SK-N-SH (cell line): ENCODE measurements at regions not wholly inside any gene's neighbourhood (a gene's known extent, or its start where the extent isn't known, plus 50 kb on each side); places are given as distances from the start of the nearest gene placed in this dataset.

Experiments
- CTCF ChIA-PET: fragments of 300-600, 350-600 bp; formaldehyde crosslinking; extraction: SDS; loops from one replicate; lab custom pipeline; 2021; lab: Yijun Ruan, JAX
- POLR2A ChIA-PET: fragments of 350-600 bp; sonication (Branson Sonifier 250); formaldehyde crosslinking; extraction: SDS; loops from one replicate; lab custom pipeline; 2020; ENCODE audit warnings: antibody characterized with exemption, inconsistent platforms; lab: Yijun Ruan, JAX
- DNase-seq: peaks from one replicate; pipeline ENCODE4 v3.0.0; 2012
- H2AFZ ChIP-seq: fragments of 200-600 bp; sonication (generic); 2 replicates; pipeline ENCODE4 v1.8.1; 2016; ENCODE audit warnings: antibody characterized with exemption, mild to moderate bottlenecking, low read depth
- H3F3A ChIP-seq: fragments of 200-600 bp; sonication (generic); replicated peaks from 2 replicates; pipeline ENCODE3; 2016; ENCODE audit warnings: antibody characterized with exemption, mild to moderate bottlenecking; ENCODE audit not compliant: insufficient read depth
- H3K27ac ChIP-seq, 2 experiments: fragments of 200-500 bp in 1 of 2; fragments of 200-600 bp in 1 of 2; sonication (Bioruptor generic) in 1 of 2; sonication (generic), shearing (Covaris generic) in 1 of 2; 2 replicates each; pipeline versions ENCODE4 v1.5.1 to v1.6.1; 2014 to 2016; ENCODE audit warnings: low read depth in 2 of 2, inconsistent platforms in 1 of 2, low read length in 1 of 2, mild to moderate bottlenecking in 1 of 2, mixed read lengths in 1 of 2
- H3K27me3 ChIP-seq: fragments of 200-600 bp; sonication (generic), shearing (Covaris generic); 2 replicates; pipeline ENCODE4 v1.6.1; 2016; ENCODE audit warnings: mixed run types; ENCODE audit not compliant: insufficient read depth
- H3K36me3 ChIP-seq, 2 experiments: fragments of 200-500 bp in 1 of 2; fragments of 200-600 bp in 1 of 2; sonication (Bioruptor generic) in 1 of 2; sonication (generic) in 1 of 2; replicated peaks in 1 of 2; 2 replicates each; pipeline versions ENCODE3 to v1.5.1; 2014 to 2016; ENCODE audit warnings: low read length in 1 of 2, mild to moderate bottlenecking in 1 of 2; ENCODE audit not compliant: insufficient read depth in 2 of 2, control insufficient read depth in 1 of 2
- H3K4me1 ChIP-seq, 2 experiments: fragments of 200-500 bp in 1 of 2; fragments of 200-600 bp in 1 of 2; sonication (Bioruptor generic) in 1 of 2; sonication (generic), shearing (Covaris generic) in 1 of 2; 2 replicates each; pipeline versions ENCODE4 v1.5.1 to v1.6.1; 2014 to 2016; ENCODE audit warnings: low read depth in 1 of 2, low read length in 1 of 2, mixed run types in 1 of 2; ENCODE audit not compliant: insufficient read depth in 2 of 2, control insufficient read depth in 1 of 2
- H3K4me2 ChIP-seq: fragments of 200-600 bp; sonication (generic), shearing (Covaris generic); 2 replicates; pipeline ENCODE4 v1.6.1; 2017; ENCODE audit warnings: mixed run types
- H3K4me3 ChIP-seq, 2 experiments: fragments of 200-500 bp in 1 of 2; fragments of 200-600 bp in 1 of 2; sonication (Bioruptor generic) in 1 of 2; sonication (generic), shearing (Covaris generic) in 1 of 2; 2 replicates each; pipeline versions ENCODE4 v1.5.1 to v1.8.1; 2014 to 2016; ENCODE audit warnings: low read depth in 2 of 2, inconsistent platforms in 1 of 2, low read length in 1 of 2, mild to moderate bottlenecking in 1 of 2, mixed read lengths in 1 of 2, moderate library complexity in 1 of 2
- H3K79me2 ChIP-seq: fragments of 200-600 bp; sonication (generic); 2 replicates; pipeline ENCODE4 v1.8.1; 2017; ENCODE audit warnings: mild to moderate bottlenecking; ENCODE audit not compliant: insufficient read depth
- H3K9ac ChIP-seq: fragments of 200-600 bp; sonication (generic); 2 replicates; pipeline ENCODE4 v1.6.1; 2017; ENCODE audit warnings: mixed run types
- H3K9me2 ChIP-seq: fragments of 200-600 bp; sonication (generic); 2 replicates; pipeline ENCODE4 v1.6.1; 2017; ENCODE audit warnings: mixed run types
- H3K9me3 ChIP-seq: fragments of 200-600 bp; sonication (generic); 2 replicates; pipeline ENCODE4 v1.6.1; 2017; ENCODE audit warnings: mixed run types, mild to moderate bottlenecking, moderate library complexity
- H4K20me1 ChIP-seq: fragments of 200-600 bp; sonication (generic); 2 replicates; pipeline ENCODE4 v1.6.1; 2017; ENCODE audit warnings: mild to moderate bottlenecking, mixed run types; ENCODE audit not compliant: insufficient read depth
- CHD2 ChIP-seq: fragments of 150-350 bp; IDR thresholded peaks from 2 replicates; pipeline ENCODE4 v1.6.1; 2018; ENCODE audit warnings: low read length; ENCODE audit not compliant: partially characterized antibody
- ELF1 ChIP-seq: IDR thresholded peaks from 2 replicates; pipeline ENCODE4 v1.4.0; 2012
- EP300 ChIP-seq, 2 experiments: IDR thresholded peaks; 2 replicates each; pipeline versions ENCODE4 v1.4.0 to v1.6.1; 2012; ENCODE audit warnings: borderline replicate concordance in 1 of 2, low read depth in 1 of 2, low read length in 1 of 2
- FOXJ3 ChIP-seq: sonication (generic); formaldehyde crosslinking; IDR thresholded peaks from 2 replicates; pipeline ENCODE4 v1.5.1; 2020; ENCODE audit warnings: mild to moderate bottlenecking, missing genetic modification reagents
- JUND ChIP-seq: IDR thresholded peaks from 2 replicates; pipeline ENCODE4 v1.4.0; 2012
- MEF2A ChIP-seq: IDR thresholded peaks from 2 replicates; pipeline ENCODE4 v1.4.0; 2012; ENCODE audit warnings: low read depth, borderline replicate concordance
- MXI1 ChIP-seq: IDR thresholded peaks from 2 replicates; pipeline ENCODE4 v1.6.1; 2012; ENCODE audit warnings: mild to moderate bottlenecking, low read depth, low read length, improper control_type of control experiment
- RAD21 ChIP-seq: IDR thresholded peaks from 2 replicates; pipeline ENCODE4 v1.6.1; 2012; ENCODE audit warnings: mild to moderate bottlenecking, low read length
- RCOR1 ChIP-seq: fragments of 150-350 bp; IDR thresholded peaks from 2 replicates; pipeline ENCODE4 v1.6.1; 2017; ENCODE audit warnings: antibody characterized with exemption, low read length
- REST ChIP-seq: IDR thresholded peaks from 2 replicates; pipeline ENCODE4 v1.6.1; 2012; ENCODE audit warnings: mild to moderate bottlenecking, low read depth, low read length, moderate library complexity
- RXRA ChIP-seq: IDR thresholded peaks from 2 replicates; pipeline ENCODE4 v1.4.0; 2012; ENCODE audit warnings: low read depth, mild to moderate bottlenecking, borderline replicate concordance
- SMC3 ChIP-seq: IDR thresholded peaks from 2 replicates; pipeline ENCODE4 v1.6.1; 2012; ENCODE audit warnings: low read depth, low read length, improper control_type of control experiment
- TCF12 ChIP-seq: IDR thresholded peaks from 2 replicates; pipeline ENCODE4 v1.4.0; 2012
- USF1 ChIP-seq: IDR thresholded peaks from 2 replicates; pipeline ENCODE4 v1.4.0; 2012; ENCODE audit warnings: low read depth, borderline replicate concordance
- USF2 ChIP-seq: fragments of 150-350 bp; IDR thresholded peaks from 2 replicates; pipeline ENCODE4 v1.6.1; 2017; ENCODE audit warnings: antibody characterized with exemption, low read length, low read depth, borderline replicate concordance
- WGBS: methylation state at CpG from one replicate; pipeline ENCODE4 v1.1.6; 2017; ENCODE audit warnings: low lambda C conversion rate; 5-methylcytosine and 5-hydroxymethylcytosine counted together
- TF ChIP-seq, protein P1 (sequence below): IDR thresholded peaks from 2 replicates; pipeline ENCODE4 v1.4.0; 2012; ENCODE audit warnings: low read depth, borderline replicate concordance
- TF ChIP-seq, protein P2 (sequence below): IDR thresholded peaks from 2 replicates; pipeline ENCODE4 v1.4.0; 2012; ENCODE audit warnings: low read depth

- ChIA-PET POLR2A (no interaction called here), CTCF (no interaction called here)
- no peak for DNase-seq
- Histone ChIP-seq H3F3A (no peaks in the 10 kb centered on the region), H3K27ac (no peak overlapping the region), H4K20me1 (no peaks in the 10 kb centered on the region), H3K9ac (no peak overlapping the region), H3K27me3 (no peaks in the 10 kb centered on the region), H3K9me2 (no peaks in the 10 kb centered on the region), H2AFZ (no peak overlapping the region), H3K36me3 (no peaks in the 10 kb centered on the region), H3K9me3 (no peaks in the 10 kb centered on the region), H3K79me2 (no peaks in the 10 kb centered on the region), H3K4me1 (peaks cover 0 to 14% of the 10 kb centered on the region in 2 experiments; a peak in 1 of 4 replicates), H3K4me3 (no peak overlapping the region), H3K4me2 (no peak overlapping the region)
- WGBS = 0% methylated on average over 2 of the region's 2 CpGs
- TF ChIP-seq ELF1 (no peak), USF1 (no peak), MXI1 (no peak), USF2 (no peak), JUND (no peak), MEF2A (no peak), RCOR1 (no peak), FOXJ3 (CRISPR knock-in tag) (no peak), RAD21 (no peak), SMC3 (no peak), RXRA (no peak), TCF12 (no peak), EP300 (IDR thresholded peaks at IDR 0.05; ENCODE audit: borderline replicate concordance in 1 of 2, low read depth in 1 of 2, low read length in 1 of 2) (no peak)
- TF ChIP-seq, protein P1, sequence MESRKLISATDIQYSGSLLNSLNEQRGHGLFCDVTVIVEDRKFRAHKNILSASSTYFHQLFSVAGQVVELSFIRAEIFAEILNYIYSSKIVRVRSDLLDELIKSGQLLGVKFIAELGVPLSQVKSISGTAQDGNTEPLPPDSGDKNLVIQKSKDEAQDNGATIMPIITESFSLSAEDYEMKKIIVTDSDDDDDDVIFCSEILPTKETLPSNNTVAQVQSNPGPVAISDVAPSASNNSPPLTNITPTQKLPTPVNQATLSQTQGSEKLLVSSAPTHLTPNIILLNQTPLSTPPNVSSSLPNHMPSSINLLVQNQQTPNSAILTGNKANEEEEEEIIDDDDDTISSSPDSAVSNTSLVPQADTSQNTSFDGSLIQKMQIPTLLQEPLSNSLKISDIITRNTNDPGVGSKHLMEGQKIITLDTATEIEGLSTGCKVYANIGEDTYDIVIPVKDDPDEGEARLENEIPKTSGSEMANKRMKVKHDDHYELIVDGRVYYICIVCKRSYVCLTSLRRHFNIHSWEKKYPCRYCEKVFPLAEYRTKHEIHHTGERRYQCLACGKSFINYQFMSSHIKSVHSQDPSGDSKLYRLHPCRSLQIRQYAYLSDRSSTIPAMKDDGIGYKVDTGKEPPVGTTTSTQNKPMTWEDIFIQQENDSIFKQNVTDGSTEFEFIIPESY = no peak
- TF ChIP-seq, protein P2, sequence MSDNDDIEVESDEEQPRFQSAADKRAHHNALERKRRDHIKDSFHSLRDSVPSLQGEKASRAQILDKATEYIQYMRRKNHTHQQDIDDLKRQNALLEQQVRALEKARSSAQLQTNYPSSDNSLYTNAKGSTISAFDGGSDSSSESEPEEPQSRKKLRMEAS = no peak
These were observed 307.8 kb downstream of the TSHZ3 start for GRCh38 chr19:31041461-31041860.

DNA sequence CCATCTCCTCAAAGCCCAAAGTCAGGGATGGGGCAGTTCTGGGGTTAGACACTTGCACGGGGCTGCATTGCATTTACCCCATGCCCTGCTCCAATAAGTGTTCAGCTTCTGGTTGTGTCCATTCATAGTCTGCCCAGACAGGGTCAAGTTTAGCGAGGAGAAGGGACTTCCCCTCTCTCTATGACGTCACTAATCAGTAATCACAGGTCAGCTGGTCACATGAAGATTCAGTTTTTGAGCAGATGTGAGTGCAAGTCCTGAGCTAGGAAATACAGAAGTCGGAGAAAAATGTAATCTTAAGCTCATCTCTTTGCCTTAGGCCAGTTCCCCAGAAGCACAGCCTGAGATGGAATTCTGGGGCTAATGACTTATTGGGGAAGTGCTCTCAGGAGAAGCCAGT is 310.1 kb downstream of the TSHZ3 start:
- Histone ChIP-seq H3K79me2 (no peaks in the 10 kb centered on the region), H3K4me1 (peaks cover 0 to 14% of the 10 kb centered on the region in 2 experiments; a peak in 1 of 4 replicates), H3K27me3 (no peaks in the 10 kb centered on the region), H3K4me2 (no peak overlapping the region), H3F3A (no peaks in the 10 kb centered on the region), H4K20me1 (no peaks in the 10 kb centered on the region), H3K9me2 (no peaks in the 10 kb centered on the region), H3K27ac (no peak overlapping the region), H2AFZ (no peak overlapping the region), H3K9me3 (peaks cover 3% of the 10 kb centered on the region; the same call in 1 of the 2 replicates), H3K9ac (no peak overlapping the region), H3K4me3 (no peak overlapping the region), H3K36me3 (no peaks in the 10 kb centered on the region)
- TF ChIP-seq CHD2 (no peak), RXRA (no peak), REST (no peak)
- CTCF ChIA-PET = interaction anchor here (0.7 to 1.4 kb wide), 2 partner anchors 15 to 370 kb away, joined by 3 read pairs; no protein-coding TSS in a partner anchor
- WGBS = 20% methylated on average over 4 of the region's 4 CpGs
- POLR2A ChIA-PET = no interaction called here
- DNase-seq = no peak
